ENCODE measurements at regions not wholly inside any gene's neighbourhood (a gene's known extent, or its start where the extent isn't known, plus 50 kb on each side); places are given as distances from the start of the nearest gene placed in this dataset.

DNA sequence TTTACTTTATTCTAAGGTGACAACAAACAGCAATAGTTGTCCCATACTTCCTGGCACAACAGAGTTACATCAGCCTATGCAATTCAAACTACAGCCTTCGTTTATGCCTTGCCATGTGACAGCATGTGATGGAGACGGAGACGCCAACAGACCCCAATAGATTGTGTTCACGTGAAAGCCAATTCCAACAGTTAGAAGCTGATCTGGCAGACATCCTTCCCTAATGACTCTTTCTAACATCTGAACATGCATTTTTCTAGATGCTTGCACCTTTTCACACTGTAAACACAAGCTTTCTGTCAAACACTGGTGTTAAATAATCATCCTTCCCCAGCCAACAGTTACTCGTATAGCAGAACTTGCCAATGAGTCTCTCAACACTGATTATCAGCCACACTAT, 694.4 kb upstream of the ALCAM start:
- no peak overlapping the region for H3K4me3 ChIP-seq
- intact Hi-C loops (cut with DNase I): no loop called here
- H3K9me3 ChIP-seq: peaks cover 0 to 15% (median 0%) of the 10 kb centered on the region in 12 donors
- TF ChIP-seq POLR2A (IDR thresholded peaks at IDR 0.05): no peak
- TF ChIP-seq CTCF (IDR thresholded peaks at IDR 0.05): no peak
- H3K36me3 ChIP-seq: no peaks in the 10 kb centered on the region
- 49 to 74% (median 55%) methylated on average over 5 of the region's 5 CpGs for WGBS, 4 donors
- no peaks in the 10 kb centered on the region for H3K27me3 ChIP-seq
- ATAC-seq (no peak), DNase-seq (no peak)
- H3K27ac ChIP-seq: no peak overlapping the region
- H3K4me1 ChIP-seq: no peaks in the 10 kb centered on the region

GRCh38 chr3:104673981-104674380, 692.7 kb upstream of the ALCAM start:
- no peak overlapping the region for H3K4me3 ChIP-seq
- H3K27me3 ChIP-seq: no peaks in the 10 kb centered on the region
- H3K36me3 ChIP-seq: no peaks in the 10 kb centered on the region
- peaks cover 0 to 15% (median 0%) of the 10 kb centered on the region in 12 donors for H3K9me3 ChIP-seq
- DNase-seq: no peak
- intact Hi-C loops (cut with DNase I): no loop called here
- ATAC-seq: no peak
- no peaks in the 10 kb centered on the region for H3K4me1 ChIP-seq
- 51 to 60% (median 56%) methylated on average over 2 of the region's 2 CpGs for WGBS, 4 donors
- no peak overlapping the region for H3K27ac ChIP-seq
- TF ChIP-seq POLR2A (IDR thresholded peaks at IDR 0.05) (no peak), CTCF (IDR thresholded peaks at IDR 0.05) (no peak)

GRCh38 chr3:104676241-104676640, 690.5 kb upstream of the ALCAM start:
- no peaks in the 10 kb centered on the region for H3K4me1 ChIP-seq
- no peaks in the 10 kb centered on the region for H3K27me3 ChIP-seq
- WGBS, 4 donors: 67 to 77% (median 72%) methylated on average over 3 of the region's 3 CpGs
- ATAC-seq (no peak), DNase-seq (no peak)
- H3K36me3 ChIP-seq: no peaks in the 10 kb centered on the region
- H3K4me3 ChIP-seq: no peak overlapping the region
- no peak overlapping the region for H3K27ac ChIP-seq
- intact Hi-C loops (cut with DNase I): no loop called here
- peaks cover 0 to 15% (median 0%) of the 10 kb centered on the region in 12 donors for H3K9me3 ChIP-seq
- no peak for TF ChIP-seq POLR2A (IDR thresholded peaks at IDR 0.05)
- no peak for TF ChIP-seq CTCF (IDR thresholded peaks at IDR 0.05)

GRCh38 chr3:104677932-104678331, 688.8 kb upstream of the ALCAM start:
- no peak overlapping the region for H3K4me3 ChIP-seq
- no peaks in the 10 kb centered on the region for H3K27me3 ChIP-seq
- WGBS, 4 donors: 89 to 97% (median 94%) methylated on average over 4 of the region's 4 CpGs
- peaks cover 0 to 15% (median 0%) of the 10 kb centered on the region in 12 donors for H3K9me3 ChIP-seq
- TF ChIP-seq CTCF (IDR thresholded peaks at IDR 0.05): no peak
- no peak for TF ChIP-seq POLR2A (IDR thresholded peaks at IDR 0.05)
- ATAC-seq (no peak), DNase-seq (no peak)
- intact Hi-C loops (cut with DNase I): no loop called here
- H3K36me3 ChIP-seq: no peaks in the 10 kb centered on the region
- H3K27ac ChIP-seq: no peak overlapping the region
- H3K4me1 ChIP-seq: no peaks in the 10 kb centered on the region
